Activated T-helper 17 cell treated with anti-CD3 and anti-CD28 coated beads, Interleukin-2, amount 50 U/mL, for 72 hours (primary cell): ENCODE measurements at regions not wholly inside any gene's neighbourhood (a gene's known extent, or its start where the extent isn't known, plus 50 kb on each side); places are given as distances from the start of the nearest gene placed in this dataset.
"Not testable (repeated sequence)": the region's sequence is repeated elsewhere in the genome, so short reads cannot be mapped to it uniquely, and the experiment has no call there.

Source experiments
- ATAC-seq: fragments of 150-1000 bp; cut with Tn5 transposase; replicated peaks from 2 replicates; pipeline ENCODE4 v1.10.0; 2021; ENCODE audit warnings: mild to moderate bottlenecking, moderate library complexity
- H3K27ac Mint-ChIP-seq: one replicate; pipeline ENCODE4 v1.8.0; 2022; ENCODE audit warnings: mixed read lengths
- H3K27me3 Mint-ChIP-seq: one replicate; pipeline ENCODE4 v1.8.0; 2022; ENCODE audit warnings: mixed read lengths
- H3K36me3 Mint-ChIP-seq: one replicate; pipeline ENCODE4 v1.8.0; 2022; ENCODE audit warnings: low read depth, mild to moderate bottlenecking, mixed read lengths
- H3K4me1 Mint-ChIP-seq: one replicate; pipeline ENCODE4 v1.8.0; 2022; ENCODE audit warnings: mixed read lengths
- H3K4me3 Mint-ChIP-seq: one replicate; pipeline ENCODE4 v1.8.0; 2022; ENCODE audit warnings: mild to moderate bottlenecking, mixed read lengths
- H3K9me3 Mint-ChIP-seq: one replicate; pipeline ENCODE4 v1.8.0; 2022; ENCODE audit warnings: mixed read lengths

GRCh38 chr13:106087201-106087600 is 448.3 kb downstream of the EFNB2 start:
- Mint-ChIP-seq H3K27ac (no peak overlapping the region), H3K36me3 (no peaks in the 10 kb centered on the region), H3K9me3 (no peaks in the 10 kb centered on the region), H3K4me3 (no peak overlapping the region), H3K27me3 (no peaks in the 10 kb centered on the region), H3K4me1 (no peaks in the 10 kb centered on the region)
- no peak for ATAC-seq

DNA sequence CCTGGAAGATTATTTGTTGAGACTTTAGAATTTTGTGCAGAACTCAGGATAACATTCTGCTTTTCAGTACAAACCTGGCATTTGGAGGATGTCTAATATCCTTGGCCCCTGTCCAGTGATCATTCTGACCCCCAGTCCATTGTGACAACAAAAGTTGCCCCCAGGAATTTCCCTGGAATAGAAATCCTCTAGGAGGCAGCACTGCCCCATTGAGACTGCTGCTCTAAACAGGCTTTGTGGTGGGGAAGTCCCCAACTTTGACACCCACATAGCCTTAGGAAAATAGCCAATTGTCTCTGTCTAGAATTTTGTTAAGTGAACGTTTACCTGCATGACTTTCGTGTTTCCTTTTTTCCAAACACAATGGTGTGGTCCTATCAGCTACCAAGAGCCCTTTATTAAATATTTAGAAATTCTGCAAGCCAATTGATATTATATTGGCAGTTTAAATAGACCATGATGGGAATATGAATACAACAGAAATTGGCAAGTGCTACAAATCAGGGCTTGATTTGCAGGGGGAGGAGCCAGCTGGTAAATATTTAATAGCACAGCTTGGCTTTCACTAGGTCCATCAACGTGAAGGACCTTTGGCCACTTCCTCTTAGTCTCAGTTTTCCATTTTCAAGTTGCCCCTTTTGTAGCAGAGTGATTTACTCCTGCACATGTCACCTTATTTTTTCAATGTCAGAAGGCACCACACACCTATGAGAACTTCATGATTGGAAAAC is 451.7 kb downstream of the EFNB2 start:
- Mint-ChIP-seq H3K36me3 (no peaks in the 10 kb centered on the region), H3K4me3 (no peak overlapping the region), H3K9me3 (no peaks in the 10 kb centered on the region), H3K4me1 (no peaks in the 10 kb centered on the region), H3K27ac (no peak overlapping the region), H3K27me3 (no peaks in the 10 kb centered on the region)
- no peak for ATAC-seq

- not testable (repeated sequence) for H3K36me3 Mint-ChIP-seq, H3K27me3 Mint-ChIP-seq, H3K27ac Mint-ChIP-seq, H3K4me1 Mint-ChIP-seq, H3K9me3 Mint-ChIP-seq, ATAC-seq, H3K4me3 Mint-ChIP-seq
These were observed 454.2 kb downstream of the EFNB2 start for GRCh38 chr13:106081221-106081620.

GRCh38 chr13:106078191-106078590 is 457.3 kb downstream of the EFNB2 start:
- H3K9me3 Mint-ChIP-seq: no peaks in the 10 kb centered on the region
- no peaks in the 10 kb centered on the region for H3K36me3 Mint-ChIP-seq
- H3K4me1 Mint-ChIP-seq: no peaks in the 10 kb centered on the region
- ATAC-seq: no peak
- H3K4me3 Mint-ChIP-seq: no peak overlapping the region
- no peak overlapping the region for H3K27ac Mint-ChIP-seq
- H3K27me3 Mint-ChIP-seq: peaks cover 20% of the 10 kb centered on the region

DNA sequence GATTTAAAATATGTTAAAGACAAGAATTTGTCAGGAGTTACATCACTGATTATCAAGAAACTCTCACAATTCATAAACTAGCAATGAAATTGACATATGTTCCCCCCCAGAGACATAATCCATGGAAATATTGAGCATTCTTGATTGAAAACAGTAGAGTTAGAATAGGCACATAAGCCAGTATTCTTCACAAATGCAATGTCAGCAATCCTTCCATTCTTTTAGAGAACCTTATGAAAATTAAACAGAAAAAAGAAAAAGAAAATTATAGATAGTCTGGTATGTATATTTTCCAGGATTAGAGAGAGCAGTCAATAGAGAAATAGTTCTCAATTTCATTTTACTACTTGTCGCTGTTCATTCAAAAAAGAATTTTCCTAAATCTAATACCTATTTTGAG is 458.4 kb downstream of the EFNB2 start:
- ATAC-seq: no peak
- H3K4me1 Mint-ChIP-seq: no peaks in the 10 kb centered on the region
- H3K4me3 Mint-ChIP-seq: no peak overlapping the region
- peaks cover 20% of the 10 kb centered on the region for H3K27me3 Mint-ChIP-seq
- no peaks in the 10 kb centered on the region for H3K36me3 Mint-ChIP-seq
- H3K27ac Mint-ChIP-seq: no peak overlapping the region
- H3K9me3 Mint-ChIP-seq: no peaks in the 10 kb centered on the region

DNA sequence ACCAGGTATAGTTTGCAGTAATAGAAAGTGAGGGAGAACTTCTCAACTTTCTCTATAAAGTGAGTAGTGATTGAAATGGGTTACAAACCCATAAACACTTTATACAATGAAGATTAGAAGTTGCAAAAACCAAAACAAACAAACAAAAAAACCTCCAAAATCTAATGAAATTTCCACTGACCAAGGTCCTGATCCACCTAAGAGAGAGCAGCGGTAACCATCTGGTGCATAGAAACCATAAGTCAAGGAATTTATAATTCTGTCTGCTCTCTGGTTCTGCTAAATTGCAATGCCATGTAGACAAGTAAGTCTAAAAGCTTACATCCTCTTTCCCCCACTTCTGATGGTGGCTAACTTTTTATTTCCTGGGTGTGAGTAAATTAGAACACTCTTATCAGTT is 463.4 kb downstream of the EFNB2 start:
- no peaks in the 10 kb centered on the region for H3K4me1 Mint-ChIP-seq
- ATAC-seq: no peak
- no peak overlapping the region for H3K4me3 Mint-ChIP-seq
- no peaks in the 10 kb centered on the region for H3K9me3 Mint-ChIP-seq
- peaks cover 17% of the 10 kb centered on the region for H3K27me3 Mint-ChIP-seq
- H3K27ac Mint-ChIP-seq: no peak overlapping the region
- H3K36me3 Mint-ChIP-seq: no peaks in the 10 kb centered on the region

DNA sequence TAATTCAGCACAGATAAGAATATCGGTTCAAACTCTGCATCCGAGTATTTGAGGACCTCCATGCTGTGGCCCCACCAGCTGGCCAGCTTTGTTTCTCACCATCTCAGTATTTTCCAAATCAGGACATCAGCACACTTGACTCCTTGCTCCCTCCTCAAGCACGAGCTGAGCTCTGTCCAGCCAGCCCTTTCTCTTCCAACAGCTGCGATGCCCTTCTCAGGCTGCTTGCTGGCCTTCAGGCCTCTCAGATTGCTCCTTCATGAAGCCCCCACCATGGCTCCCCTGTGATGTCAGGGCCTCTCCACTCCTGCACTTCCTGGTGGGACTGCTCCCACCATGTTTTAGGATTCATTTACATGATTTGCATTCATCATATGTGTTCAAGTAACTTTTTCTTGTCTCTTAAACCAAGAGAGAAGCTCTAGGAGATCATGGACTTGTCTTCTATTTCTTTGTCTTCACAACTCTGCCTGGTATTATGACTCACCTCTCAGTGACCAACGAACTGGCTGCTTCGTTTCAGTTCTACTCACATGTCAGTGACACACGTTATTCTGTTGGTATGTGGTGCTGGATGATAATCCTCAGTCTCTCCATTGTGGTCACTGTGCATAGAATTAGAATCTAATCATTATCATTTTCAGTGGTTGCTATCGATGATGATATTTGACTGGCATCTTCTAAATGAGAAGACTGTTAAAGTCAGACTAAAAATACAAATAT is 471.7 kb downstream of the EFNB2 start:
- ATAC-seq: no peak
- Mint-ChIP-seq H3K27ac (no peak overlapping the region), H3K9me3 (no peaks in the 10 kb centered on the region), H3K4me3 (no peak overlapping the region), H3K4me1 (no peaks in the 10 kb centered on the region), H3K36me3 (no peaks in the 10 kb centered on the region), H3K27me3 (peaks cover 6% of the 10 kb centered on the region)

DNA sequence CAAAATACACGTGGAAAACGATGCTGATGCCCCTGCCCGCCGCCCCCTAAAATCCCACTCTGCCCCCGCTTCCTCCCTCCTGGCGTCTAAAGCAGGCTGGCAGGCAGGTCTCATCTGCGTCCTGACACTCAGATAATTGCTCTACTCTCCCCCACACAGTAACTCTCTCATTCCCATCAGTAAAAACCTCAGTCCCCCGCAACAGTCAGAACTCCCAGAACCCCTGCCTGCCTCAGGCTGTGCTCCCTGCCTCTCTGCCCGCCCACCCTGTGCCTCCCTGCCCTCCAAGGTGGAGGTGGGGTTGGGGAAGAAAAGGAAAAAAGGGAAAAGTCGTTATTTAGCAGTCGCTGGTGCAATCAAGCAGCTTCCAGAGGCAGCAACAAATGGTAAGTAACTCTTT is 473.7 kb downstream of the EFNB2 start:
- Mint-ChIP-seq H3K36me3 (no peaks in the 10 kb centered on the region), H3K9me3 (no peaks in the 10 kb centered on the region), H3K4me3 (no peak overlapping the region), H3K27me3 (peaks cover 7% of the 10 kb centered on the region), H3K27ac (no peak overlapping the region), H3K4me1 (no peaks in the 10 kb centered on the region)
- no peak for ATAC-seq

GRCh38 chr13:106056851-106057250 is 478.6 kb downstream of the EFNB2 start:
- H3K27ac Mint-ChIP-seq: no peak overlapping the region

GRCh38 chr13:106052200-106052767 is 483.2 kb downstream of the EFNB2 start:
- no peak overlapping the region for H3K27ac Mint-ChIP-seq
- no peaks in the 10 kb centered on the region for H3K36me3 Mint-ChIP-seq
- H3K4me3 Mint-ChIP-seq: no peak overlapping the region
- H3K27me3 Mint-ChIP-seq: peaks cover 7% of the 10 kb centered on the region
- no peak for ATAC-seq
- no peaks in the 10 kb centered on the region for H3K4me1 Mint-ChIP-seq
- H3K9me3 Mint-ChIP-seq: no peaks in the 10 kb centered on the region

More at GRCh38 chr13:106056851-106057250, 478.6 kb downstream of the EFNB2 start:
- no peaks in the 10 kb centered on the region for H3K4me1 Mint-ChIP-seq
- no peaks in the 10 kb centered on the region for H3K36me3 Mint-ChIP-seq
- ATAC-seq: no peak
- no peak overlapping the region for H3K4me3 Mint-ChIP-seq
- H3K9me3 Mint-ChIP-seq: no peaks in the 10 kb centered on the region
- H3K27me3 Mint-ChIP-seq: peaks cover 5% of the 10 kb centered on the region

- H3K4me3 Mint-ChIP-seq: no peak overlapping the region
- H3K27ac Mint-ChIP-seq: no peak overlapping the region
- H3K36me3 Mint-ChIP-seq: no peaks in the 10 kb centered on the region
- ATAC-seq: no peak
- no peaks in the 10 kb centered on the region for H3K4me1 Mint-ChIP-seq
- H3K9me3 Mint-ChIP-seq: no peaks in the 10 kb centered on the region
- peaks cover 2% of the 10 kb centered on the region for H3K27me3 Mint-ChIP-seq
These were observed 486.3 kb downstream of the EFNB2 start for GRCh38 chr13:106049171-106049570.

GRCh38 chr13:106048386-106048785 is 487.1 kb downstream of the EFNB2 start:
- Mint-ChIP-seq H3K9me3 (no peaks in the 10 kb centered on the region), H3K4me1 (no peaks in the 10 kb centered on the region), H3K27me3 (peaks cover 2% of the 10 kb centered on the region), H3K4me3 (no peak overlapping the region), H3K27ac (no peak overlapping the region), H3K36me3 (no peaks in the 10 kb centered on the region)
- ATAC-seq: no peak

DNA sequence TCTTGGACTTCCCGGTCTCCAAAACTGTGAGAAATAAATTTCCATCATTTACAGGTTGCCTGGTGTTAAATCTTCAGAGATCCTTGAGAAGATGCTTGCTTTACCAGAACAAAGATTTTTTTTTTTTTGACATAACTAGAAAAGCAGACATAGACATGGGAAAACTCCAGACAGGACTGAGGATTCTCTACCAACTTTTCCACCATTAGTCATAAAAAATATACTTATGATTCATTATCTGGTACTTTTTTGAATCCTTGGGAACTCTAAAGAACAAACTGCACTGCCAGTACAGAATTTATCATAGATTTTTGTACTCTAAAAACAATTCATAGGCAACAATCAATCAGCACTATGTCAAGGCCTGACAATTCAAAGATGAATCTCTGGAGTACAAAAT is 487.6 kb downstream of the EFNB2 start:
- Mint-ChIP-seq H3K36me3 (no peaks in the 10 kb centered on the region), H3K27ac (no peak overlapping the region), H3K4me1 (no peaks in the 10 kb centered on the region), H3K9me3 (no peaks in the 10 kb centered on the region), H3K27me3 (peaks cover 2% of the 10 kb centered on the region), H3K4me3 (no peak overlapping the region)
- no peak for ATAC-seq

- no peak for ATAC-seq
These were observed 492.4 kb downstream of the EFNB2 start for GRCh38 chr13:106042996-106043581.

DNA sequence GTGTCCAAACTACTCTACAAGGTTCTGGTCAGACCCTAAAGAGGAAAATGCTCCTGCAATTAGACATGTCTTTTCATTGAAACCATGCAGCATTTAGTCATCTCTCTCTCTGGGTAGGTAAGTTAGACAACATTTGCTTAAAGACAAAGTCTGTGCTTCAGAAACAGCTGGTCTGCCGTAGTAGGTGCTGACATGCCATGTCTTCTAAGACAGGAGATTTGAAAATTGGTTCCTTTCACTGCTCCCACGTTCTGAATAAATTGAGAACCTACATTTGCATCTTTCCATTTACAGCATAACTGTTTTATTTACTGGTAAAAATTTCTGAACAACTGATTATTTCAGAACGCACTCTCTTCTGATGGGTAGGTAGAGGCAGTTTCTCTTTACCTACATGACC is 494.0 kb downstream of the EFNB2 start:
- Mint-ChIP-seq H3K27ac (no peak overlapping the region), H3K9me3 (no peaks in the 10 kb centered on the region), H3K27me3 (no peaks in the 10 kb centered on the region), H3K4me1 (no peaks in the 10 kb centered on the region), H3K4me3 (no peak overlapping the region), H3K36me3 (no peaks in the 10 kb centered on the region)
- ATAC-seq: no peak

More at GRCh38 chr13:106042996-106043581, 492.4 kb downstream of the EFNB2 start:
- Mint-ChIP-seq H3K27me3 (no peaks in the 10 kb centered on the region), H3K27ac (no peak overlapping the region), H3K4me3 (no peak overlapping the region), H3K4me1 (no peaks in the 10 kb centered on the region), H3K9me3 (no peaks in the 10 kb centered on the region), H3K36me3 (no peaks in the 10 kb centered on the region)
